GM12875 (cell line): ENCODE measurements at regions not wholly inside any gene's neighbourhood (a gene's known extent, or its start where the extent isn't known, plus 50 kb on each side); places are given as distances from the start of the nearest gene placed in this dataset.

ENCODE experiments used
- H3K4me3 ChIP-seq: one replicate; pipeline ENCODE4 v1.5.1; 2011; ENCODE audit warnings: low read depth, low read length, control low read depth
- TF ChIP-seq, protein P1 (sequence below): IDR thresholded peaks from 2 replicates; pipeline ENCODE4 v1.5.1; 2011; ENCODE audit warnings: low read depth, mild to moderate bottlenecking, control low read depth, inconsistent platforms, low read length, moderate library complexity, borderline replicate concordance; ENCODE audit not compliant: insufficient read depth

DNA sequence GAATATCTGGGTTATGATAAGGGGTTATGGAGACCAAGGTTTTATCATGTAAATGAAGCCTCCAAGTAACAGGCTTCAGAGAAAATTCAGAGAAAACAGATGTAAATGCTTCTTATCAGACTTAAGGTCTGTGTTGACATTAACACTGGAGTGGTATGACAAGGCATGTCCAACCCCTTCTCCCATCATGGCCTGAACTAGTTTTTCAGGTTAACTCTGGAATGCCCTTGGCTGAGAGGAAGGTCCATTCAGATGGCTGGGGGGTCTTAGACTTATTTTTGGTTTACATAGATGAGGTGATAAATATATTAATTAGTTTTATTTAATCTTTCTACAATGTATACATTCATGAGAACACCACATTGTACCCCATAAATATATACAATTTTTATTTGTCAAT lies 399.6 kb downstream of the TBX15 start:
- no peak overlapping the region for H3K4me3 ChIP-seq
- TF ChIP-seq, protein P1, sequence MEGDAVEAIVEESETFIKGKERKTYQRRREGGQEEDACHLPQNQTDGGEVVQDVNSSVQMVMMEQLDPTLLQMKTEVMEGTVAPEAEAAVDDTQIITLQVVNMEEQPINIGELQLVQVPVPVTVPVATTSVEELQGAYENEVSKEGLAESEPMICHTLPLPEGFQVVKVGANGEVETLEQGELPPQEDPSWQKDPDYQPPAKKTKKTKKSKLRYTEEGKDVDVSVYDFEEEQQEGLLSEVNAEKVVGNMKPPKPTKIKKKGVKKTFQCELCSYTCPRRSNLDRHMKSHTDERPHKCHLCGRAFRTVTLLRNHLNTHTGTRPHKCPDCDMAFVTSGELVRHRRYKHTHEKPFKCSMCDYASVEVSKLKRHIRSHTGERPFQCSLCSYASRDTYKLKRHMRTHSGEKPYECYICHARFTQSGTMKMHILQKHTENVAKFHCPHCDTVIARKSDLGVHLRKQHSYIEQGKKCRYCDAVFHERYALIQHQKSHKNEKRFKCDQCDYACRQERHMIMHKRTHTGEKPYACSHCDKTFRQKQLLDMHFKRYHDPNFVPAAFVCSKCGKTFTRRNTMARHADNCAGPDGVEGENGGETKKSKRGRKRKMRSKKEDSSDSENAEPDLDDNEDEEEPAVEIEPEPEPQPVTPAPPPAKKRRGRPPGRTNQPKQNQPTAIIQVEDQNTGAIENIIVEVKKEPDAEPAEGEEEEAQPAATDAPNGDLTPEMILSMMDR = no peak

DNA sequence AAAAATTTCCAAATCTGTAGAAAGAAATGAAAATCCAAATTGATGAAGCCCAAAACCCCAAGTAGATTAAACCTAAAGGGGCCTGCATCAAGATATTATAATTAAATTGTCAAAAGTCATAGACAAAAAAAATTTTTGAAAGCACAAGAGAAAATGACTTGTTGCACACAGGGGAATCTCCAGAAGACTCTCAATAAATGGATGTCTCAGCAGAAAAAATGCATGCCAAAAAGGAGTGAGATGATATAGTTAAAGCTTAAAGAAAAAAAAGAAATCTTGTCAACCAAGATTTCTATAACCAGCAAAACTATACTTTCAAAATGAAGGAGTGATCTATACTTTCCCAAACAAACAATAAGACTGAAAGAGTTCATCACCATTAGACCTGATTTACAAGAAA lies 393.2 kb upstream of the SPAG17 start:
- no peak overlapping the region for H3K4me3 ChIP-seq
- TF ChIP-seq, protein P1 = no peak

DNA sequence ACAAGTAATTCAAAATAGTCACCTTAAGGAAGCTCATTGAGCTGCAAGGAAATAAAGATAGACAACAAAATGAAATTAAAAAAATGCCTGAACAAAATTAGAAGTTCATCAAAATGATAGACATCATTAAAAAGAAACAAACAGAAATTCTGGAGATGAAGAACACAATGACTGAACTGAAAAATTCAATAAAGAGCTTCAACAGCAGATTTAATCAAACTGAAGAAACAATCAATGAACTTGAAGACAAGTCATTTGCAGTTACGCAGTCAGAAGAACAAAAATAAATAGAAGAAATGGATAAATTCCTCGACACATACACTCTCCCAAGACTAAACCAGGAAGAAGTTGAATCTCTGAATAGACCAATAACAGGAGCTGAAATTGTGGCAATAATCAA lies 390.0 kb upstream of the SPAG17 start:
- H3K4me3 ChIP-seq = no peak overlapping the region
- TF ChIP-seq, protein P1 = no peak

DNA sequence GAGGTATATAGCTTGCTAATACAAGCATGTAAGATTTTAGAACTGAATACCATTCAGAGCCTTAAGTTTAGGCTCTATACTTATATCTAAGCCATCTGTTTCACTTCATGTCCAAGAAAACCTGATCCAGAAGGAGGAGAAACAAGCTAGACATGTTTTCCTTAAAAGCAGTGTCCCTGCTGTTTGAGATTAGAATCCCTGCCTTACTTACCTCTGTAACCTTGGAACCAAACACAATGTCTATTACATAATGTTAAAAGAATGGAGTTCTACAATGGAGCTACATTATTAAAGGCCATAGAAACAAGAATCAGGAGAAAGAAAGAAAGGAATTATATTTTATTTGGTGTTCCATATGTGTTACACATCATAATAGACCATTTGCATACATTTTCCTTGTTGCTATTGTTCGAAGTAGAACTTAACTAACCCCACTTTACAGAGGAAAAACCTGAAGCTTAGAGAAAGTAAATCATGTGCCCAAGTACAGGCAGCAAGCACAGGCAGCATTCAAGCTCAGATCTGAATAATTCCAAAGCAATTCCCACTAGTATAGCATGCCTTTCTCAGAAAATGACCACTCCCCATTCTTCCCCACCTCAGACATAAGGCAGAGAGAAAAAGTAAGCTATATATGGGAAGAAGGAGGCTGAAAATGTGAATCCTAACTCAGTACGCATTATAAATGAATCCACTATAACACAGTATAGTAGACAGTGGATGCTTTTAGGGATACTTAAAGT lies 380.1 kb upstream of the SPAG17 start:
- TF ChIP-seq, protein P1 = no peak
- H3K4me3 ChIP-seq = no peak overlapping the region

DNA sequence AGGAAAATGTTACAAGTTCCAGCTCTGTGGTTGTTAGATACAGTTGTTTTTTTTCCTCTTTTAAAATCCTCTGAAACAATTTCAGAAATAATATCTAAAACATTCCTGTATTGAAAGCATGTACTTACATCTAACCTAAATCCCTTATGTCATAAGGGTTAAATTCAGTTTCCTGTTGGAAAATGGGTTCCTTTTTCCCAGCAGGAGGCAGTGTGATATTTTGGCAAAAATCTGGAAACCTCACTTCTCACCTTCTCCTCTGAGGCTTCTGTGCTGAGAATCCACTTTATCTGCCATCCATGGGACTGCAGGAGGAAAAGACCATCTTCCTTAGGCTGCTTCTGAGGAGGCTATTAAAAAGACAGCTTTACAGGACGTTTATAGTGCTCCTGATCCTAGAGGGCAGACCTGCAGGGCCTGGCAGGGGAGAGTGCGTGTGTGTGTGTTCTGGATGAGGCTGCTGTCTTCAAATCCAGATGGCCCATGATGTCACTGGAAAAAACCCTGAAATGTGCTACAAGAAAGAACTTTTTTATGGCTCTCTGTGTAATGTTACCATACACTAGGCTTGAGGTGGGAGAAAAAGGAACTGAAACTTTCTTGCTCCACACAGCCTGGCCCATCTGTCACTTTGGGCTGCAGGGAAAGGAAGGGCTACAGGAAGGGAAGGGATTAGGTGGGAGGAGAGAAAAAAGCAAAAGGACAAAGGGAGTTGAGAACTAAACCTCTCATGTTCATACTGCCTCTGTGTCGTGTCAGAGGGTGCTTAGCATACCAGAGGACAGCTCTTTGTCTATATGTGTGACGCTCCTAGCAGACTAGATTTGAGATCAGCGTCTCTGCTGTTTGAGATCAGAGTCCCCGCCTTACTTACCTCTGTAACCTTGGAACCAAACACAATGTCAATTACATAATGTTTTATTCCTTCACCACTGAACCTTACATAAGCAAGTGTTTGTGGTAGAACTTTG lies 379.2 kb upstream of the SPAG17 start:
- no peak overlapping the region for H3K4me3 ChIP-seq
- TF ChIP-seq, protein P1 = no peak

DNA sequence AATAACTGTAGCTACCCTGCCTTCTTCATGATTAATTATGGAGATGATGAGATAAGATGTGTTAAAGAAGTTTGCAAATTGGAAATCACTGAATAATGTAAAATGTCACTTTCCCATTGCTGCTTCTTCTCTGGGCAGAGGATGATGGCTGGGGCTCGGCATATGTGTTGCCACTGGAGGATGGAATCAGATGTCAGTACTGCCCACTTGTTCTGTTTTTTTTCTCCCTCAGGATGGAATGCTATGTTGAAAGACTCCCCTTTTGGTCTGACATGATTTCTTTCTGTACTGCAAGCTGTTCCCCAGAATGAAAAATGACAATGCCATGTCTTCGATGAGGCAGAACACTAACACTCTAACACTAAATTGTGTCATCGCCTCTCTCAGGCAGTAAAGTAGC lies 373.9 kb upstream of the SPAG17 start:
- TF ChIP-seq, protein P1 = no peak
- H3K4me3 ChIP-seq = no peak overlapping the region
